ENCODE measurements at regions not wholly inside any gene's neighbourhood (a gene's known extent, or its start where the extent isn't known, plus 50 kb on each side); places are given as distances from the start of the nearest gene placed in this dataset.
"Not testable (repeated sequence)": the region's sequence is repeated elsewhere in the genome, so short reads cannot be mapped to it uniquely, and the experiment has no call there.

- DNase-seq: no peak
Observed at GRCh38 chr7:156022483-156023459, 210.5 kb upstream of the SHH start.

GRCh38 chr7:156021471-156021870 lies 209.2 kb upstream of the SHH start:
- no peak for DNase-seq

- no peak for DNase-seq
Observed at GRCh38 chr7:156020566-156020965, 208.3 kb upstream of the SHH start.

GRCh38 chr7:156019776-156020565 lies 207.7 kb upstream of the SHH start:
- no peak for DNase-seq

- DNase-seq: no peak
Observed at GRCh38 chr7:156019308-156019707, 207.0 kb upstream of the SHH start.

GRCh38 chr7:156017916-156018700 lies 205.8 kb upstream of the SHH start:
- DNase-seq: no peak

GRCh38 chr7:156017431-156017830 lies 205.2 kb upstream of the SHH start:
- no peak for DNase-seq

- DNase-seq: no peak
Observed at GRCh38 chr7:156015237-156016020, 203.2 kb upstream of the SHH start.

- no peak for DNase-seq
Observed at GRCh38 chr7:156014808-156015207, 202.5 kb upstream of the SHH start.

GRCh38 chr7:156014201-156014600 lies 201.9 kb upstream of the SHH start:
- DNase-seq: no peak

- no peak for DNase-seq
Observed at GRCh38 chr7:156012412-156012811, 200.1 kb upstream of the SHH start.

- DNase-seq: no peak
Observed at GRCh38 chr7:156009569-156009968, 197.3 kb upstream of the SHH start.

GRCh38 chr7:156006876-156007275 lies 194.6 kb upstream of the SHH start:
- DNase-seq: not testable (repeated sequence)

- DNase-seq: no peak
Observed at GRCh38 chr7:156006024-156006423, 193.8 kb upstream of the SHH start.

GRCh38 chr7:156005202-156005691 lies 193.0 kb upstream of the SHH start:
- DNase-seq: no peak

GRCh38 chr7:156004265-156005201 lies 192.3 kb upstream of the SHH start:
- DNase-seq: no peak

GRCh38 chr7:156003220-156004162 lies 191.2 kb upstream of the SHH start:
- DNase-seq: no peak

- DNase-seq: no peak
Observed at GRCh38 chr7:156002362-156003066, 190.3 kb upstream of the SHH start.

Data from hematopoietic multipotent progenitor cell treated with erythropoietin and hydrocortisone succinate and interleukin-3 and kit ligand, for 8 days (in vitro differentiated cells).